NK-92 treated with Interleukin-12 subunit alpha and Interleukin-12 subunit beta, amount 100 ng/mL, for 24 hours (cell line): ENCODE measurements at regions not wholly inside any gene's neighbourhood (a gene's known extent, or its start where the extent isn't known, plus 50 kb on each side); places are given as distances from the start of the nearest gene placed in this dataset.

Experiments
- DNase-seq: peaks from one replicate; lab custom pipeline; 2025; lab: John Stamatoyannopoulos, UW

- peak; percentile 38 for DNase-seq
Measured at GRCh38 chr6:25012657-25013056, 76.9 kb upstream of the RIPOR2 start.

- DNase-seq = peak; percentile 36
Measured at GRCh38 chr6:25013246-25013645, 77.5 kb upstream of the RIPOR2 start.

- DNase-seq = no peak
Measured at GRCh38 chr6:25014369-25014768, 78.6 kb upstream of the RIPOR2 start.

- DNase-seq = no peak
Measured at GRCh38 chr6:25014791-25015560, 79.2 kb upstream of the RIPOR2 start.

- DNase-seq = no peak
Measured at GRCh38 chr6:25016014-25016720, 80.4 kb upstream of the RIPOR2 start.

- no peak for DNase-seq
Measured at GRCh38 chr6:25017486-25017885, 81.7 kb upstream of the RIPOR2 start.

GRCh38 chr6:25017932-25018567 lies 82.3 kb upstream of the RIPOR2 start:
- DNase-seq = peak; percentile 66

- no peak for DNase-seq
Measured at GRCh38 chr6:25018568-25018954, 82.8 kb upstream of the RIPOR2 start.

- no peak for DNase-seq
Measured at GRCh38 chr6:25022140-25022553, 86.4 kb upstream of the RIPOR2 start.

- DNase-seq = no peak
Measured at GRCh38 chr6:25023781-25024180, 88.0 kb upstream of the RIPOR2 start.

- no peak for DNase-seq
Measured at GRCh38 chr6:25024821-25025220, 89.1 kb upstream of the RIPOR2 start.

- no peak for DNase-seq
Measured at GRCh38 chr6:25025248-25025918, 89.6 kb upstream of the RIPOR2 start.

GRCh38 chr6:25025919-25026301 lies 90.2 kb upstream of the RIPOR2 start:
- no peak for DNase-seq

- no peak for DNase-seq
Measured at GRCh38 chr6:25026723-25027122, 91.0 kb upstream of the RIPOR2 start.

- DNase-seq = no peak
Measured at GRCh38 chr6:25027221-25027916, 91.6 kb upstream of the RIPOR2 start.

- no peak for DNase-seq
Measured at GRCh38 chr6:25028328-25028727, 92.6 kb upstream of the RIPOR2 start.

GRCh38 chr6:25032934-25033333 lies 97.2 kb upstream of the RIPOR2 start:
- DNase-seq = no peak

GRCh38 chr6:25034431-25034921 lies 98.7 kb upstream of the RIPOR2 start:
- DNase-seq = no peak

- no peak for DNase-seq
Measured at GRCh38 chr6:25035174-25035511, 99.4 kb upstream of the RIPOR2 start.

- DNase-seq = no peak
Measured at GRCh38 chr6:25035512-25036435, 100.0 kb upstream of the RIPOR2 start.

- DNase-seq = no peak
Measured at GRCh38 chr6:25036461-25036860, 100.7 kb upstream of the RIPOR2 start.
